GM19351 (cell line): ENCODE measurements at regions not wholly inside any gene's neighbourhood (a gene's known extent, or its start where the extent isn't known, plus 50 kb on each side); places are given as distances from the start of the nearest gene placed in this dataset.

Source experiments
- ATAC-seq: cut with Tn5 transposase; IDR thresholded peaks from one replicate; pipeline ENCODE4 v1.9.1; 2021; ENCODE audit warnings: mild to moderate bottlenecking, moderate library complexity; ENCODE audit not compliant: unreplicated experiment

DNA sequence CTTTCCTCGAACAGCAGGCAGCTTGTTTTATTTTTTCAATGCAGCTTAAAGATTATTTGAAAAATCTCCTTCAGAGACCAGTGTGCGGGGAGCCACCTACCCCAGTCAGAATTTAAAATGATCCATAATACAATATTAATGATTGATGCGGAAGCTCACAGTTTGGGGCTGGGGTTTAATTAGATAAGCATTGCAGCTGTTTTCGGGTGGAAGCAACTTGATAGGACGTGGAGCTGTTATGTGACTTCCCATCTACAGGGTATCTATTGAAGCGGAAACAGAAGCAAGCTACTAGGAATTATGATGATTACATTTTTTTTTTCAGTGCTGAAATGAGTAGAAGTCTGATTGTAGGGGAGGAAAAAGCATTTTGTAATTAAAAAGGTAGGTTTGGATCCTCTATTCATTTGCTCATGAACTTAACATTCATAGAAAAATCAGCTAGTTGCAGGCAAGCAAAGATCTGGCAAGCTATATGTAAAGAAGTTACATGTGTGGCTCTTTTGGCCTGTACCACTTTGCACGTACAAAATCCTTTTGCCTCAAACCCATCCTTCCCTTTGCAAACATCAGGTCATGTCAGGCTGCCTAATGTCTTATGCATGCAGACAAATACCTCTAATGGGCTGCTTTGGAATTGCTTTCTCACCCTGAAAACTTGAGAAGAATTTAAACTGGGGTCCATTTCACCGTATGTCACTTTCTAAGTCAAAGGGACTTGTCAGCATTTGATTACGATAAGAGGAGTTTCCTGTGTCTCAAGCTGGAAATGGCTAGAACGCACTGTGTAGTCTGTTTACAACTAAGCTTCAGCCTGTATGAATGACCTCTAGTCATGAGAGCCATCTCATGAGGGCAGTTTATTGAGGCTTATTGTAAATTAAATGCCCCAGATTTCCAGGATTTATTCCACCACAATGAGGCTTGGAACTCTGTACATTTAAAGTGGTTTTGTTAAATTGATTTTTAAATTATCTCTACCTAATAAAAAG lies 267.1 kb upstream of the TMTC4 start:
- no peak for ATAC-seq

DNA sequence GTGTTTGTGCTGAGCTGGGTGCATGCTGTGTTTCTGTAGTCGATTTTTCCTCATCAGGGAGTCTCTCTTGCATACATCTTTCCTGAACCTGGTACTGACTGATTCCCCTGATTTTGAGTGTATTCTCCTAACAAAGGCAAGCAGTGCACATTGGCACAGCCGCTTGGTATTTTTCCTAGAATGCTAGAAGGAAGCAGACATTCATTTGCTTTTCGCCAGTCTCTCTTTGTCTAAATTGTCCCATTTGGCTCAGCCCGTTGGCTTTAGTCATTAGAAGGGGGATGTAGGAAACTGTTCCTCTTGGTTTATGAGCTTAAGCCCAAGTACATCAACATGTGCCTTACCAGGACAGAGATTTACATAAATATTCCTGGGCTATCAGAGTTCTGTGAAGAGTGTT lies 266.1 kb upstream of the TMTC4 start:
- ATAC-seq: no peak

DNA sequence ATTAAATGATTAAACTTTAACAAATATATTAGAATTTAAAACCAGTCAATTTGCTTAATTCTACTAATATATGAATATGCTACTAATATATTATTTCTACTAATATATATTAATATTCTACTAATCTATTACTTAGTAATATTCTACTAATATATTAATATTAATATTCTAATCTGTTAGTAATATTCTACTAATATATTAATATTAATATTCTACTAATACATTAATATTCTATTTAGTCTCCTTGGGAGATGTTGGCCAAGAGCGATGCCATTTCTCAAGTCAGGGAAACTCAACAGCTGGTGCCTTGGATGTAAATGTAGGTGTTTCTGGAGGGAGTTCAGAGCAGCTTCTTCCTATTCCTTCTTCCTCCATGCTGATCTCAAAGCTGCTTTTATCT lies 259.2 kb upstream of the TMTC4 start:
- no peak for ATAC-seq

DNA sequence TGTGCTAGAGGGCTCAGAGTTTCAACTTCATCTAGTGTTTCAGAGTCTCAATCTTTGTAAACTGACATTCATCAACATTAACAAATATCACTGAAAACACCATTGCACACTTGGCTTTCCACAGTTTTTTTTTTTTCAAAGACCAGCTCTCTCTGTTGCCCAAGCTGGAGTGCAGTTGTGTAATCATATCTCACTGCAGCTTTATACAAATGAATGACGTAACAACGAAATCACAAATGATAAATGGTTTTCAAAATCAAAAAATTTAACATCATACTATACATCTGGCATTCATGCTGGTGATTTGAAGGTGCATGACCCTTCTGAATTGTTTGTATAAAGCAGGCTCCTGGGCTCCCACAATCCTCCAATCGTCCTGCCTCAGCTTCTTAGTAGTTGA lies 248.0 kb upstream of the TMTC4 start:
- no peak for ATAC-seq

DNA sequence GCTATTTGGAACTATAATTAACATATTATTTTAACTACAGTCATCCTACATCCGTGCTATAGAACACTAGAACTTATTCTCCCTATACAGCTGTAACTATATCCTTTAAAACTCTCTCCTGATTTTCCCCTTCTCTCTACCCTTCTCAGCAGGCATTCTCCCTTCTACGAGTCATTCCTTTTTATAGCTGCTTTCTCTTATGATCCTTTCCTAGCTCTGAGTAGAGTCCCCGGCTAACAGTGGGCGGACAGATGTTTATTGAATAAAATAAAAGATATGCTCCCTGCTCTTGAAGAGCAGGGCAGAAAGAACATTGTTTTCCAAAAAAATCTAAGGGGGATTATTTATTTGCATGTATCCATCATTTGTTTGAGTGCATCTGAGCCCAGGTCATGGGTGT lies 246.5 kb upstream of the TMTC4 start:
- ATAC-seq: no peak

DNA sequence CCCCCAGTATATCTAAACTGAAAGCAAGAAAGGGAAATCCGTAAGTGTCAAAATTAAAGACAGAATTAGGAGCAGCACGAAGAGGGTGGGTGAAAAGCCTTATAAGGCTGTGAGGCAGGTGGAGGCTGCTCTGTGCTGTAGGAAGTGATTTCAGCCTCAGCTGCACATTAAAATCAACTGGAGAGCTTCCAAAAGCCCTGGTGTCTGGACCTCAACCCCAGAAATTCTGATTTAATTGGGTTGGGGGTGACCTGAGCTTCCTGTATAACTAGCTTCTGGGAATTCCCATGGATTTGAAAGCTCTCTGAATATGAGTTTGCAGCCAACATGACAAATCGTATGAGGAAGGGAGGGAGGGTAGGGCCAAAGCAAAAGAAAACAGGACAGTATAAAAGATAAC lies 242.4 kb upstream of the TMTC4 start:
- ATAC-seq: peak; percentile 91

DNA sequence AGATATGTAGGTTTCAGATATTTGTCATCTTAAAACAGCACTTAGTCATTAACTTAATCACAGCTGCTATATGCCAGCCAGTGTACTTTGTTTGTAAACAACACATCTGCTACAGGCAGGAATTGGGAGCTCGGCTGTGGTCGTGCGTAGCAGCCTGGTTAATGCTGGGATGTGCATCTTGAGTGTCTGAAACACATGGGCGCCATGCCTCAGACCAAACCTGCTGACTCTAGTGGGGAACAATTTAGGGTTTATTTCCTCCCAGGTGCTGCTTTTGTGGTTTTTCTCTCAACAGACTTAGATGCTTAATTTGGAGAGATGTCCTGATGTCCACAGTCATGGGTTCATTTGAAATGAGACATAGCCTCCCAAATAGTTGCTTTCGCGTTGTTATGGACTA lies 238.5 kb upstream of the TMTC4 start:
- no peak for ATAC-seq

DNA sequence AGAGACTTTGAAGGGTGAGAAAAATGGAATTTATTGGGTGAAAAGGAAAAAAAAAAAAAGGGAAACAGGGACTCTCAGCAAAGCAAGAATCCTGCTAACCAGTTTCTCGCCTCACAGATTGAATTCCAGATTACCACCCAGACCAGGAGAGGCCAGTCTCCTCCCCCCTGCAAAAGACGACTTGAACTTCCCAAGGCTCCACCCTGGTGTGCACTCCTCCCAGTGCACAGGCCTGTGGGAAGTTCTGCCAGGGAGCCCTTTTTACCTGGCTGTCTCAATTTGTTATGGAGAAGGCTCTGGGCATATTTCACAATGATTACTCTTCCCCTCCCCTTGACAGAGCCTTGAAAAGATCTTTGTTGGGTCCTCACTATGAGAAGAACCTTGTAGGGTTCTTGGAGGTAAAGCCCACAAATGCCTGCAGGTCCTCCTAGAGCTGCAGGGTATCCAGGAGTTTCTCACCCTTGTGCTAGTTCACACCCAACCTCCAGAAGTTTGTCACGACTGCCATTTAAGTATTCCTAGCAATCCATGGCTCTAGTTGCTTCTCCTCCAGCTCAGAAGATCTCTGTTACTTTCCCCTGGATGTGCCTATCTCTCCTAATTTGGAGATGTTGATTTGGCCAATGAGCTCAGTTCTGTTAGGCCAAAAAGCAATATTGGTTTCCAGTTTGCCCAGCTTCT lies 229.8 kb upstream of the TMTC4 start:
- no peak for ATAC-seq

DNA sequence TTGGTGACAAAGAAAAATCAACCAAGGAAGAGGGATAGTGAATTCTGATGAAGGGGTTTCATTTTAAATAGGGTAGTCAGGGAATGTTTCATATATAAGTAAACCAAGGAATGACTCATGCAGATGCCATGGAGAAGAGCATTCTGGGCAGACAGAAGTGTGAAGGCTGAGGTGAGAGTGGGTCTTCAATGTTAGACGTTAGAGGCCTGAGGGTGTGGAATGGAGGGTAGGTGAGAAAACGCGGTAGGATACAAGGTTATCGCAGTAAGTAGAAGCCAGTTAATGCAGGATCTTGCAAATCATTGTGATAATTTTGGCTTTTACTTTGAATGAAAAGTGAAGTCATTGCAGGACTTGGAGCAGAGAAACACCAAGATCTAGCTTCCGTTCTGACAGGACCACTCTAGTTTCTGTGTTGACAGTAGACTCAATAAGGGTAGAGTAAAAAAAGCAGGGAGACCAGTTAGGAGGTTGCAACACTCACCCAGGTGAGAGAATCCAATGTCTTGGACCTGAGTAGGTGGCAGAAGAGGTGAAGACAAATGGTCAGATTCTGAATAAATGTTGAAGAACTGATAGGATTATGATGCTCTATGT lies 225.2 kb upstream of the TMTC4 start:
- peak; percentile 64 for ATAC-seq

DNA sequence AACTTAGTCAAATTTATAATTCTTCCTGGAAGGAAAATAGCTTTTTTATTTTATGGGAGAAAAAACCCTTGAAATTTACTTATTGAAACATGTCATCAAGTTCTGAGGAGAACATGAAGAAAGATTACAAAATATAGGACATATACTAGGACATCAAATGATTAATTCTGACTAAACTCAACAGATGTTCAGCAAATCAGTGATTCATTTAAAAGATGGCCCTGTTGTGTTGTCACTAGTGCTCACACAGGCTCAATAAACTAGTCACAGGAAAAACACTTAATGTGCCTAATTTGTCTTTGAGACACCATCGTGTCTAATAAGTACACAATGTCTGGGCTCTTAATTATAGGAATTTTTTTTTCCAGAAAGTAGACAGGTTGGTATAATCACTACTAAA lies 223.8 kb upstream of the TMTC4 start:
- no peak for ATAC-seq

DNA sequence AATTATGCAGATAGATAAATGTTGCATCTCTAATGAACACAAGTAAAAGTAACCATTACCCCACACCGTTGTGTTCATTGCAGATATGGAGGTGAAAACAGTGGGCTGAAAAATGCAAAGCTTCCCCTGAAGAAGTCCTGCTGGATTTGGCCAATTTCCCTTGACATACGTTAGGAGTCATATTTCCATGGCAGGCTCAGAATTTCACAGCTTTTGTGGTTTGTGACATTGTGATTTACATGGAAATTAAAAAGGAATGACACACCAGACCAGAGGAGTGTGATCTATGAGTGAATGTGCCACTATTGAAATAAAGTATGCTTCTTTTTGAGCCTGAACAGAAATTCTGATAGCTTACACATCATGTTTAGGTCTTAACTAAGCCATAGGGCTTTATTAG lies 221.1 kb upstream of the TMTC4 start:
- ATAC-seq: no peak

DNA sequence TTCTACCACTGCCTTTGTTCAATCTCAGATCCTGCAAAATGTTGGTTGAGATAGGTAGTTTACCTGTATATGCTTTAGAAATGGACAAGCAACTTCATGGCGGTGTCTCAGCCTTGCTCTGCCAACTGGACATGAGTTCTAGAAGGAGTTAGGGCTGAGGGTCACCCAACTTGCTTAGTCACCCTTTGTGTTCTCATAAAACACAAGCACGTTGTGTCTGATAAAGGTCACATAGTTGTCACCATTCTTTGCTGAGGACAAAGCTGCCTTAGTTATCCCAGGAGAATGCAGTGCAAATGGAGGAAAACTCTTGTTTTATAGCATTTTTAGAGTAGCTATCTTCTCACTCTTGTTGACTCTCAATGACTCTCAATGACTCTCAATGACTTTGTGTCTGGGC lies 218.4 kb upstream of the TMTC4 start:
- ATAC-seq: no peak

DNA sequence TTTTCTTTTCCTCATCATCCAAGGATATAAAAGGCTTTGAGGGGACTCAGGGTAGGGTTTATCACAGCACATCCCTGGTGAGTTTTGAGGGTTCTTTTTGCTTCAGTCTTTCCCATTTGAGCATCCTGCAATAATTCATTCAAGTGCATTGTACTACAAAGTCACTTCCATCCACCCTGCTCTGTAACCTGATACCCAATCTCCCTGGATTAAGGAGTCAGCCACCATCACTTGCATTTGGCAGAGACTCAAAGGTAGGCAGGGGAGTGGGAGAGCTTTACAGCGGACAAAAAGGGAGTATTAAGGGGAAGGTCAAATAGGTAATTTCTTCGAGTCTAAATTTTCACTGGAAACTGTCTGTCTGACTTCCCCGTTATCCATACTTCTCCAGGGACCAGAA lies 216.1 kb upstream of the TMTC4 start:
- ATAC-seq: no peak

DNA sequence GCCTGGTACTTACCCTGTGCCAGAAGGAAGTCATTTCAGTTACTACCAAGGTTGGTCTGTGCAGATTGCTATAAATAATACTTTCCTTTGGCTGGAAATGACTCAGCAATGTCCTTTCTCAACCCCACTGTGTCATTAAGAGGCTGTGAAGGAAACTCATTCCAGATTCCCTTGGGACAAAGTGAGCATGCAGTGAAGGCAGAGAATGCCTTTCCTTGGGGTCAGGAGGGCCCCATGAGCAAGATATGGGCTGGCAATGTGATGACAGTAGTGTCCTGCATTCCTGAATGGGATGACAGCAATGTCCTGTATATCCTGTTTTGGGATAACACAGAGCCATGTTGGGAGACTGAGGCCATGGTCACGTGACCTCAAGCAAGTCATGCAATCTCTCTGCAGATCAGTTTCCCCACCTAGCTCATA lies 213.1 kb upstream of the TMTC4 start:
- ATAC-seq: no peak

DNA sequence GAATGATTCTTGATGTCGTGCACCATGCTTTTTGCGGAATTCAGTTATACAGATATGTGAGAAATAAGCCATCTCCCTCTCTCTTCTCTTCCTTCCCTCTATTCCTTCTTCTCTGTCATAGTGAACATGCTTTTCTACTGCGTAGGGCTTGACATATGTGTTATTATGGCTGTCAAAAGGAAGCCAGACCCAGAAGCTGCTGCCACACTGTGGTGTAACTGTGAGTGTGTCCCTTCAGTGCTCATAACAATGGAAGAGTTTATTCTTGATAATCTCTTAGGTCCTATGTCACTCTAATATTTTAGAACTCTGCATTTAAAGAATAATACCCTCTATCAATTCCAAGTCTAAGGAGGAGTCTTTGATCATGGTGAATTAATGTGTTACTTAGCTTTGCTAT lies 208.9 kb upstream of the TMTC4 start:
- ATAC-seq: no peak

DNA sequence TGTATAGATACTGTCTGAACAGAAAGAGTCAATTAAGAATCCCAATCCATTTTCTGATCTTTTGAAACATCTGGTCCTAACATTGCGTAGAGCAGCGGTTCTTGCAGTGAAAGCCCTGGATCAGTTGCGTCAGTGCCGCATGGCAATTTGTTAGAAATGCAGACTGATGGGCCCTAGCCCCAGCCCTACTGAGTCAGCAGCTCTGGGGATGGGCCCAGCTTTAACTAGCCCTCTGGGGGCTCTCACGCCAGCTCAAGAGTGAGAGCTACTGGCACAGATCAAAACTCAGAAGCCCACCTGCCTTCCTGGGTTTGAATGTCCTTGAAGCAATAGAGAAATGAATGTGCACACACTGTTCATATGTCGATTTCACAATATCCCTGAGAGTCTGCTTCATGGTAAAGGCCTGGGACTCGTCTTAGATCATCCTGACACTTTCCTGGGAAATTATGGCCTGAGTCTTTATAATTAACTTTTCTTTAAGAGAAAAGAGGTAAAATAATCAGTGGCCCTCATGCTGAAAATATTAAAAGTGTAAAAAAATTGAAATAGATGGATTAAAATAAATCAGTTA lies 206.8 kb upstream of the TMTC4 start:
- no peak for ATAC-seq

DNA sequence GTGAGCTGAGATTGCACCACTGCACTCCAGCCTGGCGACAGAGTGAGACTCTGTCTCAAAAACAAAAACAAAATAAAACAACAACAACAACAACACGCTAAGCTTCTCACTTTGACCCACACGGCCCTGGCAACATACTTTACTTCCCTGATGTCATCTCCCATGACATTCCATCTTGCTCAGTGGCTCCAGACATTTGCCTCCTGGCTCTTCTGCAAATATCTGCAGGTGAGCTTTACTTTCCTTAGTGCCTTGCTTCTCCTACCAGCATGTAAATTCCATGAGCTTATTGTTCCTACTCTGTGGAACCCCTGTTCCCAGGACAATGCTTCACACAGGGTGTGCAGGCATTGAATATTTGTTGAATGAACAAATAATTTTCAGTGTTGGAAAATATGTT lies 205.6 kb upstream of the TMTC4 start:
- no peak for ATAC-seq

DNA sequence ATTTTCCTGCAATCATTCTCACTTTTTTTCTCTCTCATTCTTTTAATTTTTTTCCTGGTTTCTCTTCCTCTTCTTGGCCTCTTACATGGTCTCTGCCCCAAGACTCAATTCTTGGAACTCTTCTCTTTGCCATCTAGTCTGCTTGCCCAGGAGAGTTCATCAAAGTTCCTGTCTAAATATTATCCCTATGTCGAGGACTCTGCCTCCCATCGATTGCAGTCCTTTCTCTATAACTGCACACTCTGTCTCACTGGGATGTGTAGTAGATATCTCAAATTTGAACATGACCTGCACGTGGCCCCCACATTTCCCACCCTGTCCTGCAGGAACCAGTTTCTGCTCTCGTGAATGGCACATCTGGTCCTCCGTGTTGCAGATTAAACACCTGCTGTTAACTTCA lies 204.7 kb upstream of the TMTC4 start:
- no peak for ATAC-seq

DNA sequence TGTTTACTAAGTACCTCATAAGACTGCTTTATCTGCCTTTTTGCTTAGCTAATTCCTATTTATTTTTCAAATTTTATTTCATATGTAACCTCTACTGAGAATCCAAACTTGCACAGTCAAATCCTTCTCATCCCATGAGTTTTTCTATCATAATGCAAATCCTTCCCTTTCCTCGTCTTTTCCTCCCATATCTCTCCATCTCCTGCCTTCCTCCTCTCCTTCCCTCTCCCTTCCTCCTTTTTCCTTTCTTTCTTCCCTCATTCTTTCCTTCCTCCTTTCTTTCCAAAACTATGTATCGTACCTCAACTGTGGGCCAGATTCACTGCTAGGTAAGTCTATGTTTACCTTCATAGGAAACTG lies 201.4 kb upstream of the TMTC4 start:
- ATAC-seq: no peak

DNA sequence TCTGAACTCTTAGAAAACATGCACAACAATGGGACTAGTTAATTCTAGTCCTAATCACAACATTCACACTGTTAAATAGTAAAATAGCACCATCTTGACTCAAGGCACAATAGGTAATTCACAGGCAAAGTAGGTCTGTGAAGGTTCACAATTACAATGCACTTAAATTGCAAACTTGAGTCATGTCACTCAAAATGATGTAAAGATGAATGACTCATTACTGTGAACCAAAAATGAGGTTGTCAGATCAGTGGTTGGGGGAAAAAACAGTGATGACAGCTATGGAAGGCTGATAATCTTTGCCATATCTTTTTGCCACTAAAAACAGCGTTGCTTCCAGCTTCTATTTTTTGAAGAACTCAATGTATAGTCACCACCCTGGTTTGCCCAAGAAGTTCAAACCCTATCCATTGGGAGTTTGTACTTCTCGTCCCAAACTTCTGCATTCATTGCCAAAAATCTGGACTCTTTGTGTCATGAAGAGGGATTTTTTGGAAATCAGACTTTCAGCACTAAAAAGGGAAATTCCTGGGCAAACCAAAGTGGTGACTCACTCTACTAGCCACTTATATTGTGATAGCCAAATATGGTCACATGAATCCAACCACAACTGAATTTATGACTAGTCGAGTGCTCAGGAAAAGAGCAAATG lies 200.9 kb upstream of the TMTC4 start:
- peak; percentile 74 for ATAC-seq

DNA sequence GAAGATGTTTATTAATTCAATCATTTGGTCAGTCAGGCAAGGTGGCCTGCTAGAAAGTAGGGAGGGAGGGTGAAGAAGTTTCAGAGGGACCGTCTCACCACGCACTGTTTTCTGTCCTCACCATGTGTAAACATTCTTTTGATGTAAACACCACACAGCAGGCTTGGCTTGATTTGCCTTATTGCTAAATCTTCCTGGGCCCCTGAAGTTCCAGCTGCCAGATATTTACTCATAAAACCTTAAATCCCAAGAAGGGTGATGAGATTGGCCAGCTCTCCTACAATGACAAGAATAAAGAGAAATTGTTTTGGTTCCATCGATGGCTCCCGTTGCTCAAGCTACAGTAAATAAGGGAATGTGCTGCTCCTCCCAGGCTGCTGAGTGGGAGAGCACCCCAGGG lies 198.2 kb upstream of the TMTC4 start:
- no peak for ATAC-seq
